RWPE2 (cell line): ENCODE measurements at regions not wholly inside any gene's neighbourhood (a gene's known extent, or its start where the extent isn't known, plus 50 kb on each side); places are given as distances from the start of the nearest gene placed in this dataset.

Experiments used
- ATAC-seq: fragments of 200-7000 bp; cut with Tn5 transposase; 3 replicates; pipeline ENCODE4 v1.9.1; 2021; ENCODE audit warnings: low read depth
- DNase-seq: peaks from one replicate; pipeline ENCODE4 v3.0.0-alpha.2; 2020; ENCODE audit warnings: low spot score
- H3K27ac ChIP-seq: fragments of 450-650 bp; 2 replicates; pipeline ENCODE4 v1.5.1; 2017; ENCODE audit warnings: mild to moderate bottlenecking; ENCODE audit not compliant: poor library complexity, severe bottlenecking
- H3K27me3 ChIP-seq: fragments of 250-450 bp; sonication (Bioruptor Pico); 2 replicates; pipeline ENCODE4 v1.5.1; 2021; ENCODE audit warnings: mild to moderate bottlenecking, moderate library complexity; ENCODE audit not compliant: insufficient read depth, poor library complexity, severe bottlenecking
- H3K36me3 ChIP-seq: fragments of 250-450 bp; sonication (Bioruptor Pico); 2 replicates; pipeline ENCODE4 v1.5.1; 2020; ENCODE audit warnings: low read depth, mild to moderate bottlenecking, moderate library complexity
- H3K4me1 ChIP-seq: fragments of 250-450 bp; sonication (Bioruptor Pico); 2 replicates; pipeline ENCODE4 v1.5.1; 2021; ENCODE audit warnings: mild to moderate bottlenecking, moderate library complexity; ENCODE audit not compliant: insufficient read depth, poor library complexity, severe bottlenecking
- H3K4me3 ChIP-seq: fragments of 250-450 bp; sonication (Bioruptor Pico); 2 replicates; pipeline ENCODE4 v1.5.1; 2021; ENCODE audit warnings: mild to moderate bottlenecking, moderate library complexity; ENCODE audit not compliant: severe bottlenecking
- H3K9me3 ChIP-seq: fragments of 250-450 bp; sonication (Bioruptor Pico); 2 replicates; pipeline ENCODE4 v1.5.1; 2021; ENCODE audit warnings: mild to moderate bottlenecking, moderate library complexity; ENCODE audit not compliant: severe bottlenecking
- TF ChIP-seq, protein P1 (sequence below): fragments of 450-650 bp; IDR thresholded peaks from one replicate; pipeline ENCODE4 v1.5.1; 2017; ENCODE audit warnings: mild to moderate bottlenecking, moderate library complexity; ENCODE audit not compliant: poor library complexity, severe bottlenecking

DNA sequence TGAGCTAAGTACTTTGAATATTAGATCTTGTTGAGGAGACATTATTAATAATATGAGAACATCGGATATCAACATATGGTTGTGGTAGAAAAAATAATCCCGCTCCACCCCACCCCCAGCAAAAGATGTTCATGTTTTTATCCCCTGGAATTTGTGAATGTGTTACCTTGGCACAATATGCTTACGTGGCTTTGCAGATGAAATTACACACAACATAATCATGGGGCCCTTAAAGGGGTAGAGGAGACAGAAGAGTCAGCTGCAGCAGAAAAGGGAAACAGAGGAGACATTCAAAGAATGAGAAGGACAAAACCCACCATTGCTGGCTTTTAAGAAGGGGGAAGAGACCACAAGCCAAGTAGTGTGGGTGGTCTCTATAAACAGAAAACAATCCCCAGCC lies 104.1 kb downstream of the SEC16B start:
- no peak for DNase-seq
- H3K27ac ChIP-seq, result no peak overlapping the region
- TF ChIP-seq, protein P1, sequence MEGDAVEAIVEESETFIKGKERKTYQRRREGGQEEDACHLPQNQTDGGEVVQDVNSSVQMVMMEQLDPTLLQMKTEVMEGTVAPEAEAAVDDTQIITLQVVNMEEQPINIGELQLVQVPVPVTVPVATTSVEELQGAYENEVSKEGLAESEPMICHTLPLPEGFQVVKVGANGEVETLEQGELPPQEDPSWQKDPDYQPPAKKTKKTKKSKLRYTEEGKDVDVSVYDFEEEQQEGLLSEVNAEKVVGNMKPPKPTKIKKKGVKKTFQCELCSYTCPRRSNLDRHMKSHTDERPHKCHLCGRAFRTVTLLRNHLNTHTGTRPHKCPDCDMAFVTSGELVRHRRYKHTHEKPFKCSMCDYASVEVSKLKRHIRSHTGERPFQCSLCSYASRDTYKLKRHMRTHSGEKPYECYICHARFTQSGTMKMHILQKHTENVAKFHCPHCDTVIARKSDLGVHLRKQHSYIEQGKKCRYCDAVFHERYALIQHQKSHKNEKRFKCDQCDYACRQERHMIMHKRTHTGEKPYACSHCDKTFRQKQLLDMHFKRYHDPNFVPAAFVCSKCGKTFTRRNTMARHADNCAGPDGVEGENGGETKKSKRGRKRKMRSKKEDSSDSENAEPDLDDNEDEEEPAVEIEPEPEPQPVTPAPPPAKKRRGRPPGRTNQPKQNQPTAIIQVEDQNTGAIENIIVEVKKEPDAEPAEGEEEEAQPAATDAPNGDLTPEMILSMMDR, result no peak
- peaks cover 2% of the 10 kb centered on the region for H3K9me3 ChIP-seq
- peaks cover 4% of the 10 kb centered on the region for H3K4me1 ChIP-seq
- H3K27me3 ChIP-seq, result no peaks in the 10 kb centered on the region
- ATAC-seq, result no peak
- H3K36me3 ChIP-seq, result no peaks in the 10 kb centered on the region
- H3K4me3 ChIP-seq, result no peak overlapping the region

DNA sequence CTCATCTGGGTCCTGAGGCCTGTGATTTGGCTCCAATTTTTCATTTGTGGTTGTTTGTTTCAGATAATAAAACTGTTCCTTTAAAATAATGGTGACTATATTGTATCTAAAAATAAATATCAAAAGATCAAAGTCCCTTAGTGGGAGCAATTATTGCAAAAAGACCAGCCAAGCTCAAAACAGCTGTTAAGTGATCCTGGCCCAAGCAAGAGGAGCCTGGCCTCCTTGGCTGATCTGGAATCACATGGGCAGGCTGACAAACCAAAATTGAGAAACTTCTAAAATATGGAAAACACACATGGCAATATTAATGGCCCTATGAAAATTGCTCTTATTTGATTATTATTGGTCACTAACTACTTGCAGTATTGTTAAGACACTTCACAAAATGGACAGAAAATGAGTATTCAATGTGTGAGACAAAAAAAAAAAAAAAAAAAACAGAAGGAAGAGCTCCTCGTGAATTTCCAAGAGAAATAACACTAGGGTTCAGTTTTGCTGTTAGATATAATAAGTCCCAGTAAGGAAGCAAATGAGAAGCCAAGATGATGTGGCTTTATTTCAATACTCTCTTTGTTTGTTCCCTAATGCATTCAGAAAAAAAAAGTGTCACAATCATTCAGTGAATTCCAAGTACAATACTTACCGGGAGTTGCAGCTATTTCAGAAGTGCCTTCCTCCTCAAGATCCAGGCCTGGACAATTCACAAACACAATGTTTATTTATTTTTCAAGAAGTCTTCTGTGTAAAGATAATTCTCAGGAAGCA lies 105.1 kb downstream of the SEC16B start:
- Histone ChIP-seq H3K36me3 (no peaks in the 10 kb centered on the region), H3K4me3 (no peak overlapping the region), H3K9me3 (peaks cover 2% of the 10 kb centered on the region), H3K27ac (no peak overlapping the region), H3K4me1 (peaks cover 4% of the 10 kb centered on the region), H3K27me3 (no peaks in the 10 kb centered on the region)
- no peak for DNase-seq
- TF ChIP-seq, protein P1, result no peak
- no peak for ATAC-seq

GRCh38 chr1:177863796-177864195 lies 106.1 kb downstream of the SEC16B start:
- Histone ChIP-seq H3K36me3 (no peaks in the 10 kb centered on the region), H3K4me3 (no peak overlapping the region), H3K4me1 (peaks cover 4% of the 10 kb centered on the region), H3K27ac (no peak overlapping the region), H3K9me3 (peaks cover 2% of the 10 kb centered on the region), H3K27me3 (no peaks in the 10 kb centered on the region)
- no peak for DNase-seq
- ATAC-seq, result no peak
- TF ChIP-seq, protein P1, result no peak

- DNase-seq, result no peak
- TF ChIP-seq, protein P1, result no peak
- no peak for ATAC-seq
- Histone ChIP-seq H3K27ac (no peak overlapping the region), H3K4me3 (no peak overlapping the region), H3K36me3 (no peaks in the 10 kb centered on the region), H3K27me3 (no peaks in the 10 kb centered on the region), H3K9me3 (peaks cover 2% of the 10 kb centered on the region), H3K4me1 (peaks cover 4% of the 10 kb centered on the region)
Observed at GRCh38 chr1:177862916-177863315, 106.9 kb downstream of the SEC16B start.

GRCh38 chr1:177859572-177859971 lies 110.3 kb downstream of the SEC16B start:
- Histone ChIP-seq H3K9me3 (peaks cover 2% of the 10 kb centered on the region), H3K36me3 (no peaks in the 10 kb centered on the region), H3K4me1 (peaks cover 4% of the 10 kb centered on the region), H3K27ac (no peak overlapping the region), H3K27me3 (no peaks in the 10 kb centered on the region), H3K4me3 (no peak overlapping the region)
- ATAC-seq, result 0 out of 3 replicates have a peak, but pooled peaks have one; percentile 27
- TF ChIP-seq, protein P1, result no peak
- DNase-seq, result no peak
